ENCODE measurements at regions not wholly inside any gene's neighbourhood (a gene's known extent, or its start where the extent isn't known, plus 50 kb on each side); places are given as distances from the start of the nearest gene placed in this dataset.

DNA sequence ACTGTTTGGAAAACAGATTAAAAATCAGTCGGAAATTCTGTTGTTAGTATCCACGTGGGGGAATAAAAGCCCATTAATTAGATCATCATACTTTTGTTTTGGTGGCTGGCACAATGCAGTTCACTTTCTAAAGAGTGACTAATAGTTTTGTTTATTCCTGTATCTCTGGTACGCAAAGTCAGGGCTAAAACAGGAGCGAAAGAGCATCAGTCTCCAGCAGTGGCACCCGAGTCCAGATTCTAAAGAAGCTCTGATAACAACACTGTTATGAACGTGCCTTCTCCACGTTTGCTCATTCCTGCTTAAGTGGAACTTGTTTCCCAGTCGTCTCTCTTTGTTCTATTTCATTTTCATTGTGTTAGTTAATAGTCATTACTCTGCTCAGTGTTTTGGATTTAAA, 69.6 kb downstream of the HSPA13 start:
- Histone ChIP-seq H3K18ac (ENCODE audit: low read depth in 1 of 2, low read length in 2 of 2) (no peak overlapping the region), H2AK5ac (ENCODE audit: low read length, severe bottlenecking) (no peak overlapping the region), H2BK5ac (ENCODE audit: low read depth, low read length, poor library complexity, severe bottlenecking) (no peak overlapping the region), H4K8ac (ENCODE audit: low read length) (no peak overlapping the region), H3K79me1 (replicated peaks; ENCODE audit: low read length, poor library complexity, severe bottlenecking) (no peaks in the 10 kb centered on the region), H3K4me1 (ENCODE audit: control insufficient read depth, insufficient read depth, low read depth, low read length) (no peaks in the 10 kb centered on the region), H3K23ac (ENCODE audit: low read length in 2 of 2) (no peak overlapping the region), H3K9ac (ENCODE audit: low read length) (no peak overlapping the region), H3K27me3 (ENCODE audit: control insufficient read depth in 1 of 2, insufficient read depth in 1 of 2, low read length in 2 of 2) (no peaks in the 10 kb centered on the region), H3K4me3 (ENCODE audit: insufficient read depth in 1 of 2, low read depth in 1 of 2, low read length in 2 of 2) (no peak overlapping the region), H3K36me3 (ENCODE audit: control insufficient read depth in 1 of 2, insufficient read depth in 2 of 2, low read depth in 1 of 2, low read length in 2 of 2) (no peaks in the 10 kb centered on the region), H3K27ac (ENCODE audit: low read length, poor library complexity, severe bottlenecking) (no peak overlapping the region), H2BK12ac (ENCODE audit: low read length in 2 of 2) (no peak overlapping the region), H2AFZ (ENCODE audit: low read depth, low read length) (no peak overlapping the region), H3K4ac (ENCODE audit: low read depth in 1 of 2, low read length in 2 of 2) (no peak overlapping the region), H4K91ac (ENCODE audit: low read length) (no peak overlapping the region), H3K4me2 (ENCODE audit: low read length, poor library complexity, severe bottlenecking) (no peak overlapping the region), H2BK15ac (ENCODE audit: low read depth, poor library complexity, severe bottlenecking) (no peak overlapping the region), H3K9me3 (ENCODE audit: control insufficient read depth, low read length) (no peaks in the 10 kb centered on the region), H3K14ac (ENCODE audit: low read length in 2 of 2) (no peak overlapping the region), H2BK120ac (ENCODE audit: low read depth, low read length) (no peak overlapping the region)
- 82% methylated on average over 5 of the region's 8 CpGs for WGBS
- no peak for DNase-seq

DNA sequence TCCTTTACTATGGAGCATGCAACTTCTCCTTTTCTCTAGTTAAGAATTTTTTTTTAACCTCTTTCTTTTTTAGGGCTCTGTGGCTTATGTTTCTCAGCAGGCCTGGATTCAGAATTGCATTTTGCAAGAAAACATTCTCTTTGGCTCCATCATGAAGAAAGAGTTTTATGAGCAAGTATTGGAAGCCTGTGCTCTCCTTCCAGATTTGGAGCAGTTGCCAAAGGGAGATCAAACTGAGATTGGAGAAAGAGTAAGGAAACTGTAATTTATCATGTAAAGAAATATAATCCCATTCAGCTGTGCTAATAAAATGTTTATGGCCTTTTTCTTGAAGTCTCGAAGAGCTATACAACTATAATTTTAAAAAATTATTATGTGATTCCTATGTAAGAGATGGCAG, 70.1 kb downstream of the HSPA13 start:
- Histone ChIP-seq H4K8ac (ENCODE audit: low read length) (no peak overlapping the region), H3K79me1 (replicated peaks; ENCODE audit: low read length, poor library complexity, severe bottlenecking) (no peaks in the 10 kb centered on the region), H4K91ac (ENCODE audit: low read length) (no peak overlapping the region), H2BK120ac (ENCODE audit: low read depth, low read length) (no peak overlapping the region), H3K27me3 (ENCODE audit: control insufficient read depth in 1 of 2, insufficient read depth in 1 of 2, low read length in 2 of 2) (no peaks in the 10 kb centered on the region), H3K4me1 (ENCODE audit: control insufficient read depth, insufficient read depth, low read depth, low read length) (no peaks in the 10 kb centered on the region), H3K18ac (ENCODE audit: low read depth in 1 of 2, low read length in 2 of 2) (no peak overlapping the region), H3K9me3 (ENCODE audit: control insufficient read depth, low read length) (no peaks in the 10 kb centered on the region), H3K4me3 (ENCODE audit: insufficient read depth in 1 of 2, low read depth in 1 of 2, low read length in 2 of 2) (no peak overlapping the region), H3K23ac (ENCODE audit: low read length in 2 of 2) (no peak overlapping the region), H3K4me2 (ENCODE audit: low read length, poor library complexity, severe bottlenecking) (no peak overlapping the region), H3K27ac (ENCODE audit: low read length, poor library complexity, severe bottlenecking) (no peak overlapping the region), H3K14ac (ENCODE audit: low read length in 2 of 2) (no peak overlapping the region), H3K36me3 (ENCODE audit: control insufficient read depth in 1 of 2, insufficient read depth in 2 of 2, low read depth in 1 of 2, low read length in 2 of 2) (no peaks in the 10 kb centered on the region), H2BK15ac (ENCODE audit: low read depth, poor library complexity, severe bottlenecking) (no peak overlapping the region), H2BK5ac (ENCODE audit: low read depth, low read length, poor library complexity, severe bottlenecking) (no peak overlapping the region), H3K4ac (ENCODE audit: low read depth in 1 of 2, low read length in 2 of 2) (no peak overlapping the region), H2AFZ (ENCODE audit: low read depth, low read length) (no peak overlapping the region), H2BK12ac (ENCODE audit: low read length in 2 of 2) (no peak overlapping the region), H2AK5ac (ENCODE audit: low read length, severe bottlenecking) (no peak overlapping the region), H3K9ac (ENCODE audit: low read length) (no peak overlapping the region)
- no peak for DNase-seq
- no CpG with 5 or more reads among the region's 1 CpG for WGBS

DNA sequence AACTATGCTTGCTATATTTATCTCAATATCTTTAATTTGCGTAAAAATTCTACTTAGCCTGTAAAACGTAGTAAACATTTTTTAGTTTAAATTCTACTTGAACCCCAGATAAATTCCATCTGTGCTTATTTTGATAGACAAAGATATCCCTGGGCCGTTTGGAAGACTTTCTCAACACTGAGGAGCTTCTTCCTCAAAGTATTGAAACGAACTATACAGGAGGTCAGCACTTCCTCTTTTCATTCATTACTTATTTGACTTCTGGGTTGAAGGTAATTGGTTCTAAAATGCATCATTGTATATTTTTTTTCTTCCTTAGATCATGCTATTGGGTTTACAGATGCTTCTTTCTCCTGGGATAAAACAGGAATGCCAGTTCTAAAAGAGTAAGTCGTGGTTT, 74.7 kb downstream of the HSPA13 start:
- no peak overlapping the region for H4K8ac ChIP-seq (ENCODE audit: low read length)
- H3K27me3 ChIP-seq (ENCODE audit: control insufficient read depth in 1 of 2, insufficient read depth in 1 of 2, low read length in 2 of 2) = no peaks in the 10 kb centered on the region
- H3K23ac ChIP-seq (ENCODE audit: low read length in 2 of 2) = no peak overlapping the region
- H2BK15ac ChIP-seq (ENCODE audit: low read depth, poor library complexity, severe bottlenecking) = no peak overlapping the region
- no peak for DNase-seq
- H3K36me3 ChIP-seq (ENCODE audit: control insufficient read depth in 1 of 2, insufficient read depth in 2 of 2, low read depth in 1 of 2, low read length in 2 of 2) = no peaks in the 10 kb centered on the region
- H2BK5ac ChIP-seq (ENCODE audit: low read depth, low read length, poor library complexity, severe bottlenecking) = no peak overlapping the region
- 98% methylated on average over 2 of the region's 5 CpGs for WGBS
- no peak overlapping the region for H2AFZ ChIP-seq (ENCODE audit: low read depth, low read length)
- no peak overlapping the region for H3K14ac ChIP-seq (ENCODE audit: low read length in 2 of 2)
- H2BK120ac ChIP-seq (ENCODE audit: low read depth, low read length) = no peak overlapping the region
- H3K4me3 ChIP-seq (ENCODE audit: insufficient read depth in 1 of 2, low read depth in 1 of 2, low read length in 2 of 2) = no peak overlapping the region
- no peak overlapping the region for H3K27ac ChIP-seq (ENCODE audit: low read length, poor library complexity, severe bottlenecking)
- no peak overlapping the region for H3K4me2 ChIP-seq (ENCODE audit: low read length, poor library complexity, severe bottlenecking)
- H4K91ac ChIP-seq (ENCODE audit: low read length) = no peak overlapping the region
- no peaks in the 10 kb centered on the region for H3K9me3 ChIP-seq (ENCODE audit: control insufficient read depth, low read length)
- H3K4me1 ChIP-seq (ENCODE audit: control insufficient read depth, insufficient read depth, low read depth, low read length) = no peaks in the 10 kb centered on the region
- no peak overlapping the region for H3K9ac ChIP-seq (ENCODE audit: low read length)
- no peak overlapping the region for H3K4ac ChIP-seq (ENCODE audit: low read depth in 1 of 2, low read length in 2 of 2)
- no peaks in the 10 kb centered on the region for H3K79me1 ChIP-seq (replicated peaks; ENCODE audit: low read length, poor library complexity, severe bottlenecking)
- H2BK12ac ChIP-seq (ENCODE audit: low read length in 2 of 2) = no peak overlapping the region
- H3K18ac ChIP-seq (ENCODE audit: low read depth in 1 of 2, low read length in 2 of 2) = no peak overlapping the region
- H2AK5ac ChIP-seq (ENCODE audit: low read length, severe bottlenecking) = no peak overlapping the region

DNA sequence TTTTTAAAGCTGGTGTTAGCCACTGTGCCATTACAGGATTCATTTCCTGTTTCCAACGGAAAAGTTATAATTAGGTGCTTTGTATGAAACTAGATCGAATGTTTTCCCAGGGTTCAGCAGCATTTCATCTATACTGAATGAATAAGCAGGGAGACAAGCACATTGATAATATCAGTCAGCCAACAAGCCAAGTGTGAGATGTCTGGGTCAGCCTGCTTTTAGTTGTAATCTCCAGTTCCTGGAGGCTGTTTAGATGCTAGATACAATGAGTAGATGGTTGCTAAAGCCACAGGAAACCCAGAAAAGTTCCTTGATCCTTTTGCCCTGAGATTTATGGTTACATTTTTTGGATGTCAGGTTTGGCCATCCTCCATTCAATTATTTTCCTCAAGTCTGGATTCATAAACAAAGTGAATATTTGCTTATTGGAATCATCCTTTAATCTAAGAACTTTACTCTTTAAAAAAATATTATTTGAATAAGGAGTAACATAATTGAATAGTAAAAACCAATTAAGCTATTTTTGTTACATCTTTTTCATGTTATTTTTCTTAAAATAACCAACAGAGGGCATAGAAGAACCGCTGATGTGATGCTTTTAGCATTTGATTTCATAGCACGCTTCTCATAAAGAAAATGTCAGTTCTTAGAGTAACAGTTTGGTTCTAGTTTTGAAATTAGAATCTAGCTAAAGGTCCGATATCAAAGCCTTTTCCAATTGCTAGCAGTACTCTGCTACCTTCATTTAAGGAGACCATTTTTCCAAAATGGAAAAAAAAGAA, 76.6 kb downstream of the HSPA13 start:
- H3K18ac ChIP-seq (ENCODE audit: low read depth in 1 of 2, low read length in 2 of 2) = no peak overlapping the region
- H2BK5ac ChIP-seq (ENCODE audit: low read depth, low read length, poor library complexity, severe bottlenecking) = no peak overlapping the region
- H3K14ac ChIP-seq (ENCODE audit: low read length in 2 of 2) = no peak overlapping the region
- H3K4me1 ChIP-seq (ENCODE audit: control insufficient read depth, insufficient read depth, low read depth, low read length) = no peaks in the 10 kb centered on the region
- no peaks in the 10 kb centered on the region for H3K27me3 ChIP-seq (ENCODE audit: control insufficient read depth in 1 of 2, insufficient read depth in 1 of 2, low read length in 2 of 2)
- no peak overlapping the region for H4K91ac ChIP-seq (ENCODE audit: low read length)
- H3K4me2 ChIP-seq (ENCODE audit: low read length, poor library complexity, severe bottlenecking) = no peak overlapping the region
- H3K4me3 ChIP-seq (ENCODE audit: insufficient read depth in 1 of 2, low read depth in 1 of 2, low read length in 2 of 2) = no peak overlapping the region
- H2BK15ac ChIP-seq (ENCODE audit: low read depth, poor library complexity, severe bottlenecking) = no peak overlapping the region
- H3K23ac ChIP-seq (ENCODE audit: low read length in 2 of 2) = no peak overlapping the region
- no peak overlapping the region for H3K4ac ChIP-seq (ENCODE audit: low read depth in 1 of 2, low read length in 2 of 2)
- H3K36me3 ChIP-seq (ENCODE audit: control insufficient read depth in 1 of 2, insufficient read depth in 2 of 2, low read depth in 1 of 2, low read length in 2 of 2) = no peaks in the 10 kb centered on the region
- H2BK12ac ChIP-seq (ENCODE audit: low read length in 2 of 2) = no peak overlapping the region
- H2AFZ ChIP-seq (ENCODE audit: low read depth, low read length) = no peak overlapping the region
- no peak overlapping the region for H2BK120ac ChIP-seq (ENCODE audit: low read depth, low read length)
- DNase-seq = no peak
- H3K9me3 ChIP-seq (ENCODE audit: control insufficient read depth, low read length) = no peaks in the 10 kb centered on the region
- 84% methylated on average over 2 of the region's 5 CpGs for whole genome bisulfite sequencing
- H4K8ac ChIP-seq (ENCODE audit: low read length) = no peak overlapping the region
- H3K27ac ChIP-seq (ENCODE audit: low read length, poor library complexity, severe bottlenecking) = no peak overlapping the region
- H2AK5ac ChIP-seq (ENCODE audit: low read length, severe bottlenecking) = no peak overlapping the region
- H3K79me1 ChIP-seq (replicated peaks; ENCODE audit: low read length, poor library complexity, severe bottlenecking) = no peaks in the 10 kb centered on the region
- H3K9ac ChIP-seq (ENCODE audit: low read length) = peak overlapping the region; percentile 45

All from mesenchymal stem cell (in vitro differentiated cells and primary cell).